Neural progenitor cell (in vitro differentiated cells): ENCODE measurements at regions not wholly inside any gene's neighbourhood (a gene's known extent, or its start where the extent isn't known, plus 50 kb on each side); places are given as distances from the start of the nearest gene placed in this dataset.
"Not testable (repeated sequence)": the region's sequence is repeated elsewhere in the genome, so short reads cannot be mapped to it uniquely, and the experiment has no call there.

Experiments used
- DNase-seq: peaks from one replicate; pipeline ENCODE4 v3.0.0-alpha.2; 2016; ENCODE audit warnings: low spot score
- H2AFZ ChIP-seq: fragments of 200-600 bp; sonication (generic); replicated peaks from 2 replicates; pipeline ENCODE4 v1.6.1; 2016; ENCODE audit warnings: antibody characterized with exemption
- H3F3A ChIP-seq: fragments of 200-600 bp; sonication (generic); 2 replicates; pipeline ENCODE4 v1.6.1; 2016; ENCODE audit warnings: antibody characterized with exemption, low read depth
- H3K27ac ChIP-seq: fragments of 200-600 bp; sonication (generic); 2 replicates; pipeline ENCODE4 v1.5.1; 2016; ENCODE audit warnings: mild to moderate bottlenecking
- H3K27me3 ChIP-seq: fragments of 200-600 bp; sonication (generic); 2 replicates; pipeline ENCODE4 v1.6.1; 2016; ENCODE audit warnings: mild to moderate bottlenecking, moderate library complexity
- H3K36me3 ChIP-seq: fragments of 200-600 bp; sonication (generic); 2 replicates; pipeline ENCODE4 v1.5.1; 2016
- H3K4me1 ChIP-seq: fragments of 200-600 bp; sonication (generic); 2 replicates; pipeline ENCODE4 v1.6.1; 2016; ENCODE audit warnings: mixed run types
- H3K4me2 ChIP-seq: fragments of 200-600 bp; sonication (generic); 2 replicates; pipeline ENCODE4 v1.6.1; 2016
- H3K4me3 ChIP-seq: fragments of 200-600 bp; sonication (generic); 2 replicates; pipeline ENCODE4 v1.5.1; 2016
- H3K79me2 ChIP-seq: fragments of 200-600 bp; sonication (generic); 2 replicates; pipeline ENCODE4 v1.6.1; 2016; ENCODE audit warnings: low read depth
- H3K9ac ChIP-seq: fragments of 200-600 bp; sonication (generic); 2 replicates; pipeline ENCODE4 v1.6.1; 2016
- H3K9me3 ChIP-seq: fragments of 200-600 bp; sonication (generic); 2 replicates; pipeline ENCODE4 v1.5.1; 2016; ENCODE audit warnings: low read depth
- H4K20me1 ChIP-seq: fragments of 200-600 bp; sonication (generic); 2 replicates; pipeline ENCODE4 v1.6.1; 2016; ENCODE audit warnings: low read depth
- H3K27ac Mint-ChIP-seq: 3 replicates; pipeline ENCODE4 v1.8.0; 2021; ENCODE audit warnings: mixed read lengths
- H3K27me3 Mint-ChIP-seq: 2 replicates; pipeline ENCODE4 v1.8.0; 2022; ENCODE audit warnings: low read depth, mild to moderate bottlenecking, inconsistent platforms, moderate library complexity, mixed read lengths; ENCODE audit not compliant: insufficient read depth
- H3K36me3 Mint-ChIP-seq: 3 replicates; pipeline ENCODE4 v1.8.0; 2021; ENCODE audit warnings: mixed read lengths
- H3K4me1 Mint-ChIP-seq: 3 replicates; pipeline ENCODE4 v1.8.0; 2021; ENCODE audit warnings: mixed read lengths
- H3K4me3 Mint-ChIP-seq: 3 replicates; pipeline ENCODE4 v1.8.0; 2021; ENCODE audit warnings: mild to moderate bottlenecking, moderate library complexity, mixed read lengths
- H3K9me3 Mint-ChIP-seq: 3 replicates; pipeline ENCODE4 v1.8.0; 2020; ENCODE audit warnings: mixed read lengths
- EZH2 ChIP-seq: fragments of 200-600 bp; sonication (generic); IDR thresholded peaks from 2 replicates; pipeline ENCODE4 v1.6.1; 2017; ENCODE audit warnings: antibody characterized with exemption, mild to moderate bottlenecking, moderate library complexity
- EZH2phosphoT487 ChIP-seq: fragments of 200-600 bp; sonication (generic); IDR thresholded peaks from 2 replicates; pipeline ENCODE4 v1.6.1; 2017; ENCODE audit warnings: antibody characterized with exemption
- TF ChIP-seq, protein P1 (sequence below): fragments of 200-600 bp; sonication (generic); IDR thresholded peaks from 2 replicates; pipeline ENCODE4 v1.5.1; 2017; ENCODE audit warnings: antibody characterized with exemption, mild to moderate bottlenecking

DNA sequence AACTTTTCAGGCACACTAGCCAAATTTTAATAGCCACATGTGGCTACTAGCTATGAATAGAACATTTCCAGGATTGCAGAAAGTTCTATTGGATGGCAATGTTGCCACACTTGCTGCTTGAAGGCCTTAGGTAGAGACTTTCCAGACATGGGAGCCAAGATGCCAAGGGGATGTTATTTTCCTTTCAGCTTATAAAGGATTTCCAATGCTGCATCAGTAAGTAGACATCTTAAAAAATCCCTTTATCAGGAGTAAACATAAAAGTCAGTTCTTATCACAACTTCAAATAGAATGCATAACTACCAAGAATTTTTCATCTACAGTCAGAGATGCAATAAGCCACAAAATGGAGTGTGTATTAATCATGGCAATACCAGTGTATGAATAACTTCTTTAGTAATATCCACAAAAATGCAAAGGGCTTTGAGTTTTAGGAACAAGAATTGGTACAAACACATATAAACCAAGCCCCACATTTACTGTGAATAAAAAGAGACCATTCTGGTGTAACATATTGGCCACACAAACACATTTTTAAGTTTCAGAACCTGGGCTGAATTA lies 457.1 kb upstream of the ADAMTS9 start:
- no peak for DNase-seq

GRCh38 chr3:65142456-65142855 lies 454.7 kb upstream of the ADAMTS9 start:
- no peaks in the 10 kb centered on the region for H3K27me3 Mint-ChIP-seq
- DNase-seq = peak; percentile 24
- Histone ChIP-seq H3K9ac (no peak overlapping the region), H3F3A (no peaks in the 10 kb centered on the region), H3K4me2 (no peak overlapping the region), H3K27me3 (no peaks in the 10 kb centered on the region), H2AFZ (no peak overlapping the region), H3K9me3 (no peaks in the 10 kb centered on the region), H4K20me1 (no peaks in the 10 kb centered on the region), H3K4me3 (no peak overlapping the region), H3K36me3 (no peaks in the 10 kb centered on the region), H3K4me1 (peaks cover 14% of the 10 kb centered on the region), H3K79me2 (no peaks in the 10 kb centered on the region), H3K27ac (no peak overlapping the region)
- no peaks in the 10 kb centered on the region for H3K36me3 Mint-ChIP-seq
- H3K4me3 Mint-ChIP-seq = no peak overlapping the region
- no peak overlapping the region for H3K27ac Mint-ChIP-seq
- TF ChIP-seq, protein P1, sequence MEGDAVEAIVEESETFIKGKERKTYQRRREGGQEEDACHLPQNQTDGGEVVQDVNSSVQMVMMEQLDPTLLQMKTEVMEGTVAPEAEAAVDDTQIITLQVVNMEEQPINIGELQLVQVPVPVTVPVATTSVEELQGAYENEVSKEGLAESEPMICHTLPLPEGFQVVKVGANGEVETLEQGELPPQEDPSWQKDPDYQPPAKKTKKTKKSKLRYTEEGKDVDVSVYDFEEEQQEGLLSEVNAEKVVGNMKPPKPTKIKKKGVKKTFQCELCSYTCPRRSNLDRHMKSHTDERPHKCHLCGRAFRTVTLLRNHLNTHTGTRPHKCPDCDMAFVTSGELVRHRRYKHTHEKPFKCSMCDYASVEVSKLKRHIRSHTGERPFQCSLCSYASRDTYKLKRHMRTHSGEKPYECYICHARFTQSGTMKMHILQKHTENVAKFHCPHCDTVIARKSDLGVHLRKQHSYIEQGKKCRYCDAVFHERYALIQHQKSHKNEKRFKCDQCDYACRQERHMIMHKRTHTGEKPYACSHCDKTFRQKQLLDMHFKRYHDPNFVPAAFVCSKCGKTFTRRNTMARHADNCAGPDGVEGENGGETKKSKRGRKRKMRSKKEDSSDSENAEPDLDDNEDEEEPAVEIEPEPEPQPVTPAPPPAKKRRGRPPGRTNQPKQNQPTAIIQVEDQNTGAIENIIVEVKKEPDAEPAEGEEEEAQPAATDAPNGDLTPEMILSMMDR = no peak
- no peak for TF ChIP-seq EZH2
- no peak for TF ChIP-seq EZH2phosphoT487
- peaks cover 6% of the 10 kb centered on the region for H3K4me1 Mint-ChIP-seq
- no peaks in the 10 kb centered on the region for H3K9me3 Mint-ChIP-seq

More for the DNA sequence above, 457.1 kb upstream of the ADAMTS9 start:
- Histone ChIP-seq H3K4me3 (no peak overlapping the region), H4K20me1 (no peaks in the 10 kb centered on the region), H3K4me1 (peaks cover 14% of the 10 kb centered on the region), H3K9ac (no peak overlapping the region), H3K4me2 (no peak overlapping the region), H2AFZ (no peak overlapping the region), H3F3A (no peaks in the 10 kb centered on the region), H3K9me3 (no peaks in the 10 kb centered on the region), H3K27me3 (no peaks in the 10 kb centered on the region), H3K79me2 (no peaks in the 10 kb centered on the region), H3K36me3 (no peaks in the 10 kb centered on the region), H3K27ac (no peak overlapping the region)
- no peaks in the 10 kb centered on the region for H3K9me3 Mint-ChIP-seq
- H3K4me3 Mint-ChIP-seq = no peak overlapping the region
- H3K4me1 Mint-ChIP-seq = peaks cover 6% of the 10 kb centered on the region
- H3K27ac Mint-ChIP-seq = no peak overlapping the region
- H3K36me3 Mint-ChIP-seq = no peaks in the 10 kb centered on the region
- TF ChIP-seq EZH2phosphoT487 (no peak), EZH2 (no peak)
- TF ChIP-seq, protein P1 = no peak
- H3K27me3 Mint-ChIP-seq = no peaks in the 10 kb centered on the region

- H3K4me3 Mint-ChIP-seq = no peak overlapping the region
These were observed 450.8 kb upstream of the ADAMTS9 start for GRCh38 chr3:65138556-65138955.

DNA sequence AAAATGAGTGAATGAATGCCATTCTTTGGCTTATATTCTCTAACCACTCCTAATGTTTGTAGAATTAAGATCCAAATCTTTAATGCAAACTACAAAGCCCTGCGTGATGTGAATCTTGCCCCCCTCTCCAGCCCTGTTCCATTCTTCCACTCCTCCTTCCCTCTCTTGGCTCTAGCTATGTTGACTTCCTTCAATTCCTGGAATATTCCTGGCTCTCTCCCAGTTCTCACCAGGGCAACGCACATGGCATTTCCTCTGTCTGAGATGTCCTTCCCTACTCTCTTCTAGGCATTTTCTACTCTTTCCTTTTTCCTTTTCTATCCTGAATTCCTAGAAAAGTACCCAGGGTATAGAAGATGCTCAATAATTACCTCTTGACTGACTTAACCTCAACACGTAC lies 446.0 kb upstream of the ADAMTS9 start:
- not testable (repeated sequence) for H3K27ac Mint-ChIP-seq, H4K20me1 ChIP-seq, H3F3A ChIP-seq, H3K27me3 ChIP-seq, H3K4me3 ChIP-seq, H3K9me3 Mint-ChIP-seq, H3K4me1 Mint-ChIP-seq, H3K27ac ChIP-seq, H3K9me3 ChIP-seq, H3K36me3 ChIP-seq, H3K4me3 Mint-ChIP-seq, DNase-seq, H2AFZ ChIP-seq, H3K27me3 Mint-ChIP-seq, H3K9ac ChIP-seq, H3K4me1 ChIP-seq, H3K4me2 ChIP-seq, H3K79me2 ChIP-seq, H3K36me3 Mint-ChIP-seq

More at GRCh38 chr3:65138556-65138955, 450.8 kb upstream of the ADAMTS9 start:
- Histone ChIP-seq H3K27ac (no peak overlapping the region), H3K9ac (no peak overlapping the region), H3F3A (no peaks in the 10 kb centered on the region), H3K4me3 (no peak overlapping the region), H3K36me3 (no peaks in the 10 kb centered on the region), H3K9me3 (no peaks in the 10 kb centered on the region), H3K4me2 (no peak overlapping the region), H4K20me1 (no peaks in the 10 kb centered on the region), H3K27me3 (no peaks in the 10 kb centered on the region), H3K4me1 (peaks cover 10% of the 10 kb centered on the region), H3K79me2 (no peaks in the 10 kb centered on the region), H2AFZ (peak overlapping the region; percentile 0)
- Mint-ChIP-seq H3K4me1 (no peaks in the 10 kb centered on the region), H3K27me3 (no peaks in the 10 kb centered on the region), H3K9me3 (no peaks in the 10 kb centered on the region), H3K27ac (no peak overlapping the region), H3K36me3 (no peaks in the 10 kb centered on the region)
- no peak for DNase-seq
- TF ChIP-seq, protein P1 = no peak
- TF ChIP-seq EZH2phosphoT487 = no peak
- TF ChIP-seq EZH2 = no peak
